CD14-positive monocyte (primary cell): ENCODE measurements at regions not wholly inside any gene's neighbourhood (a gene's known extent, or its start where the extent isn't known, plus 50 kb on each side); places are given as distances from the start of the nearest gene placed in this dataset.

Experiments
- DNase-seq, 3 donors: peaks; one replicate each; pipeline ENCODE4 v3.0.0-alpha.2; 2011 to 2022
- H2AFZ ChIP-seq: 2 replicates; pipeline ENCODE4 v1.6.0; 2012; ENCODE audit warnings: mild to moderate bottlenecking, low read depth, low read length, inconsistent platforms; ENCODE audit not compliant: insufficient read depth, poor library complexity, severe bottlenecking
- H3K27ac ChIP-seq, 2 donors: 1 replicate in 1 of 2; 2 replicates in 1 of 2; pipeline ENCODE4 v1.5.1; 2012 to 2013; ENCODE audit warnings: low read length in 2 of 2, control low read depth in 1 of 2, inconsistent platforms in 1 of 2, low read depth in 1 of 2, mild to moderate bottlenecking in 1 of 2
- H3K27me3 ChIP-seq, 2 donors: one replicate each; pipeline versions ENCODE4 v1.6.0 to v1.6.1; 2011 to 2013; ENCODE audit warnings: low read length in 2 of 2; ENCODE audit not compliant: control insufficient read depth in 2 of 2, insufficient read depth in 2 of 2
- H3K36me3 ChIP-seq, 2 donors: replicated peaks in 1 of 2; 1 replicate in 1 of 2; 2 replicates in 1 of 2; pipeline versions ENCODE4 v1.5.1 to v1.6.1; 2012 to 2013; ENCODE audit warnings: low read length in 2 of 2, control low read depth in 1 of 2, inconsistent platforms in 1 of 2, mild to moderate bottlenecking in 1 of 2; ENCODE audit not compliant: insufficient read depth in 2 of 2, control insufficient read depth in 1 of 2
- H3K4me1 ChIP-seq, 2 donors: 1 replicate in 1 of 2; 2 replicates in 1 of 2; pipeline versions ENCODE4 v1.5.1 to v1.6.1; 2012 to 2013; ENCODE audit warnings: low read length in 2 of 2, control low read depth in 1 of 2, inconsistent platforms in 1 of 2, mild to moderate bottlenecking in 1 of 2, moderate library complexity in 1 of 2; ENCODE audit not compliant: insufficient read depth in 2 of 2, control insufficient read depth in 1 of 2
- H3K4me2 ChIP-seq: replicated peaks from 2 replicates; pipeline ENCODE3; 2012; ENCODE audit warnings: low read length, moderate library complexity, mild to moderate bottlenecking; ENCODE audit not compliant: poor library complexity, severe bottlenecking; ENCODE audit errors: extremely low read depth
- H3K4me3 ChIP-seq, 3 experiments: fragments of 200-600 bp in 1 of 3; sonication (generic) in 1 of 3; replicated peaks in 1 of 3; 1 replicate in 2 of 3; 2 replicates in 1 of 3; pipeline ENCODE4 v1.5.1; 2011 to 2013; ENCODE audit warnings: low read length in 3 of 3, mild to moderate bottlenecking in 3 of 3, control low read depth in 2 of 3, low read depth in 2 of 3, inconsistent platforms in 1 of 3, moderate library complexity in 1 of 3
- H3K79me2 ChIP-seq: 2 replicates; pipeline ENCODE4 v1.6.0; 2012; ENCODE audit warnings: mild to moderate bottlenecking, control low read depth, inconsistent platforms, low read length, moderate library complexity; ENCODE audit not compliant: insufficient read depth
- H3K9ac ChIP-seq: 2 replicates; pipeline ENCODE4 v1.6.0; 2017; ENCODE audit warnings: low read length, mild to moderate bottlenecking; ENCODE audit not compliant: insufficient read depth, poor library complexity, severe bottlenecking
- H3K9me3 ChIP-seq, 2 donors: replicated peaks in 1 of 2; 1 replicate in 1 of 2; 2 replicates in 1 of 2; pipeline versions ENCODE4 v1.5.1 to v1.6.1; 2012 to 2013; ENCODE audit warnings: low read length in 2 of 2, control low read depth in 1 of 2; ENCODE audit not compliant: control insufficient read depth in 1 of 2, insufficient read depth in 1 of 2
- H4K20me1 ChIP-seq: 2 replicates; pipeline ENCODE4 v1.6.0; 2012; ENCODE audit warnings: mild to moderate bottlenecking, low read length, control low read depth, moderate library complexity; ENCODE audit not compliant: insufficient read depth
- H3K27ac Mint-ChIP-seq, 7 donors: one replicate each; pipeline ENCODE4 v1.8.0; 2020; ENCODE audit warnings: mild to moderate bottlenecking in 7 of 7, mixed read lengths in 7 of 7, moderate library complexity in 6 of 7, inconsistent platforms in 2 of 7
- H3K27me3 Mint-ChIP-seq, 3 donors: one replicate each; pipeline ENCODE4 v1.8.0; 2021 to 2022; ENCODE audit warnings: low read depth in 3 of 3, mild to moderate bottlenecking in 3 of 3, mixed read lengths in 3 of 3, moderate library complexity in 3 of 3, inconsistent platforms in 1 of 3
- H3K36me3 Mint-ChIP-seq, 2 donors: one replicate each; pipeline ENCODE4 v1.8.0; 2020; ENCODE audit warnings: mixed read lengths in 2 of 2, inconsistent platforms in 1 of 2, mild to moderate bottlenecking in 1 of 2
- H3K4me1 Mint-ChIP-seq: one replicate; pipeline ENCODE4 v1.8.0; 2020; ENCODE audit warnings: mild to moderate bottlenecking, mixed read lengths
- H3K4me3 Mint-ChIP-seq, 2 donors: one replicate each; pipeline ENCODE4 v1.8.0; 2020; ENCODE audit warnings: mild to moderate bottlenecking in 2 of 2, mixed read lengths in 2 of 2, moderate library complexity in 1 of 2
- H3K9me3 Mint-ChIP-seq, 7 donors: one replicate each; pipeline ENCODE4 v1.8.0; 2020 to 2022; ENCODE audit warnings: mixed read lengths in 7 of 7, mild to moderate bottlenecking in 6 of 7, moderate library complexity in 6 of 7, inconsistent platforms in 2 of 7
- CTCF ChIP-seq: fragments of 200-600 bp; IDR thresholded peaks from one replicate; pipeline ENCODE4 v1.8.0; 2022; ENCODE audit warnings: antibody characterized with exemption, mild to moderate bottlenecking
- WGBS: methylation state at CpG from one replicate; pipeline ENCODE4 v1.1.5; 2013; ENCODE audit warnings: missing lambda C conversion rate; ENCODE audit not compliant: insufficient coverage; 5-methylcytosine and 5-hydroxymethylcytosine counted together
- intact Hi-C, 2 donors: fragments of 100-400 bp; cut with micrococcal nuclease; formaldehyde crosslinking; loops; one replicate each; pipeline versions ENCODE4 v1.15.0 to v1.15.1; 2023

- Histone ChIP-seq H3K4me3 (no peak overlapping the region), H4K20me1 (no peaks in the 10 kb centered on the region), H3K36me3 (no peaks in the 10 kb centered on the region), H3K4me1 (no peaks in the 10 kb centered on the region), H3K9ac (no peak overlapping the region), H3K79me2 (no peaks in the 10 kb centered on the region), H3K27me3 (no peaks in the 10 kb centered on the region), H3K9me3 (no peaks in the 10 kb centered on the region), H2AFZ (no peak overlapping the region), H3K4me2 (no peak overlapping the region), H3K27ac (no peak overlapping the region)
- DNase-seq = no peak
- no peak for TF ChIP-seq CTCF
- intact Hi-C loops = no loop called here
- H3K27me3 Mint-ChIP-seq = no peaks in the 10 kb centered on the region
- H3K4me1 Mint-ChIP-seq = no peaks in the 10 kb centered on the region
- H3K27ac Mint-ChIP-seq = no peak overlapping the region
- H3K36me3 Mint-ChIP-seq = no peaks in the 10 kb centered on the region
- H3K4me3 Mint-ChIP-seq = no peak overlapping the region
- H3K9me3 Mint-ChIP-seq = peaks cover 0 to 4% (median 0%) of the 10 kb centered on the region in 7 donors
- WGBS = 84% methylated on average over 2 of the region's 4 CpGs
Measured at GRCh38 chr4:64130907-64131306, 278.3 kb downstream of the TECRL start.

- WGBS = no CpG with 5 or more reads among the region's 1 CpG
Measured at GRCh38 chr4:64125354-64125753, 283.9 kb downstream of the TECRL start.

More at GRCh38 chr4:64125354-64125753, 283.9 kb downstream of the TECRL start:
- no peaks in the 10 kb centered on the region for H3K36me3 ChIP-seq
- H2AFZ ChIP-seq = no peak overlapping the region
- H3K27me3 Mint-ChIP-seq = no peaks in the 10 kb centered on the region
- no peaks in the 10 kb centered on the region for H3K4me1 ChIP-seq
- no peaks in the 10 kb centered on the region for H3K4me1 Mint-ChIP-seq
- H3K4me3 ChIP-seq = no peak overlapping the region
- H3K9me3 Mint-ChIP-seq = peaks cover 3 to 12% (median 7%) of the 10 kb centered on the region in 7 donors
- DNase-seq = no peak
- H3K79me2 ChIP-seq = no peaks in the 10 kb centered on the region
- H3K27ac Mint-ChIP-seq = no peak overlapping the region
- no peaks in the 10 kb centered on the region for H3K36me3 Mint-ChIP-seq
- H3K27ac ChIP-seq = no peak overlapping the region
- intact Hi-C loops = no loop called here
- TF ChIP-seq CTCF = no peak
- no peaks in the 10 kb centered on the region for H3K27me3 ChIP-seq
- no peak overlapping the region for H3K4me2 ChIP-seq
- H3K9ac ChIP-seq = no peak overlapping the region
- H3K4me3 Mint-ChIP-seq = no peak overlapping the region
- peaks cover 14 to 16% of the 10 kb centered on the region in 2 donors for H3K9me3 ChIP-seq
- no peaks in the 10 kb centered on the region for H4K20me1 ChIP-seq
